CD14-positive monocyte (primary cell): ENCODE measurements at regions not wholly inside any gene's neighbourhood (a gene's known extent, or its start where the extent isn't known, plus 50 kb on each side); places are given as distances from the start of the nearest gene placed in this dataset.
A peak's percentile ranks its signal among the peaks of the same experiment; 100 is the strongest.

Experiments used
- DNase-seq, 3 donors: peaks; one replicate each; pipeline ENCODE4 v3.0.0-alpha.2; 2011 to 2022
- H2AFZ ChIP-seq: 2 replicates; pipeline ENCODE4 v1.6.0; 2012; ENCODE audit warnings: mild to moderate bottlenecking, low read depth, low read length, inconsistent platforms; ENCODE audit not compliant: insufficient read depth, poor library complexity, severe bottlenecking
- H3K27ac ChIP-seq, 2 donors: 1 replicate in 1 of 2; 2 replicates in 1 of 2; pipeline ENCODE4 v1.5.1; 2012 to 2013; ENCODE audit warnings: low read length in 2 of 2, control low read depth in 1 of 2, inconsistent platforms in 1 of 2, low read depth in 1 of 2, mild to moderate bottlenecking in 1 of 2
- H3K27me3 ChIP-seq, 2 donors: one replicate each; pipeline versions ENCODE4 v1.6.0 to v1.6.1; 2011 to 2013; ENCODE audit warnings: low read length in 2 of 2; ENCODE audit not compliant: control insufficient read depth in 2 of 2, insufficient read depth in 2 of 2
- H3K36me3 ChIP-seq, 2 donors: replicated peaks in 1 of 2; 1 replicate in 1 of 2; 2 replicates in 1 of 2; pipeline versions ENCODE4 v1.5.1 to v1.6.1; 2012 to 2013; ENCODE audit warnings: low read length in 2 of 2, control low read depth in 1 of 2, inconsistent platforms in 1 of 2, mild to moderate bottlenecking in 1 of 2; ENCODE audit not compliant: insufficient read depth in 2 of 2, control insufficient read depth in 1 of 2
- H3K4me1 ChIP-seq, 2 donors: 1 replicate in 1 of 2; 2 replicates in 1 of 2; pipeline versions ENCODE4 v1.5.1 to v1.6.1; 2012 to 2013; ENCODE audit warnings: low read length in 2 of 2, control low read depth in 1 of 2, inconsistent platforms in 1 of 2, mild to moderate bottlenecking in 1 of 2, moderate library complexity in 1 of 2; ENCODE audit not compliant: insufficient read depth in 2 of 2, control insufficient read depth in 1 of 2
- H3K4me2 ChIP-seq: replicated peaks from 2 replicates; pipeline ENCODE3; 2012; ENCODE audit warnings: low read length, moderate library complexity, mild to moderate bottlenecking; ENCODE audit not compliant: poor library complexity, severe bottlenecking; ENCODE audit errors: extremely low read depth
- H3K4me3 ChIP-seq, 3 experiments: fragments of 200-600 bp in 1 of 3; sonication (generic) in 1 of 3; replicated peaks in 1 of 3; 1 replicate in 2 of 3; 2 replicates in 1 of 3; pipeline ENCODE4 v1.5.1; 2011 to 2013; ENCODE audit warnings: low read length in 3 of 3, mild to moderate bottlenecking in 3 of 3, control low read depth in 2 of 3, low read depth in 2 of 3, inconsistent platforms in 1 of 3, moderate library complexity in 1 of 3
- H3K79me2 ChIP-seq: 2 replicates; pipeline ENCODE4 v1.6.0; 2012; ENCODE audit warnings: mild to moderate bottlenecking, control low read depth, inconsistent platforms, low read length, moderate library complexity; ENCODE audit not compliant: insufficient read depth
- H3K9ac ChIP-seq: 2 replicates; pipeline ENCODE4 v1.6.0; 2017; ENCODE audit warnings: low read length, mild to moderate bottlenecking; ENCODE audit not compliant: insufficient read depth, poor library complexity, severe bottlenecking
- H3K9me3 ChIP-seq, 2 donors: replicated peaks in 1 of 2; 1 replicate in 1 of 2; 2 replicates in 1 of 2; pipeline versions ENCODE4 v1.5.1 to v1.6.1; 2012 to 2013; ENCODE audit warnings: low read length in 2 of 2, control low read depth in 1 of 2; ENCODE audit not compliant: control insufficient read depth in 1 of 2, insufficient read depth in 1 of 2
- H4K20me1 ChIP-seq: 2 replicates; pipeline ENCODE4 v1.6.0; 2012; ENCODE audit warnings: mild to moderate bottlenecking, low read length, control low read depth, moderate library complexity; ENCODE audit not compliant: insufficient read depth
- H3K27ac Mint-ChIP-seq, 7 donors: one replicate each; pipeline ENCODE4 v1.8.0; 2020; ENCODE audit warnings: mild to moderate bottlenecking in 7 of 7, mixed read lengths in 7 of 7, moderate library complexity in 6 of 7, inconsistent platforms in 2 of 7
- H3K27me3 Mint-ChIP-seq, 3 donors: one replicate each; pipeline ENCODE4 v1.8.0; 2021 to 2022; ENCODE audit warnings: low read depth in 3 of 3, mild to moderate bottlenecking in 3 of 3, mixed read lengths in 3 of 3, moderate library complexity in 3 of 3, inconsistent platforms in 1 of 3
- H3K36me3 Mint-ChIP-seq, 2 donors: one replicate each; pipeline ENCODE4 v1.8.0; 2020; ENCODE audit warnings: mixed read lengths in 2 of 2, inconsistent platforms in 1 of 2, mild to moderate bottlenecking in 1 of 2
- H3K4me1 Mint-ChIP-seq: one replicate; pipeline ENCODE4 v1.8.0; 2020; ENCODE audit warnings: mild to moderate bottlenecking, mixed read lengths
- H3K4me3 Mint-ChIP-seq, 2 donors: one replicate each; pipeline ENCODE4 v1.8.0; 2020; ENCODE audit warnings: mild to moderate bottlenecking in 2 of 2, mixed read lengths in 2 of 2, moderate library complexity in 1 of 2
- H3K9me3 Mint-ChIP-seq, 7 donors: one replicate each; pipeline ENCODE4 v1.8.0; 2020 to 2022; ENCODE audit warnings: mixed read lengths in 7 of 7, mild to moderate bottlenecking in 6 of 7, moderate library complexity in 6 of 7, inconsistent platforms in 2 of 7
- CTCF ChIP-seq: fragments of 200-600 bp; IDR thresholded peaks from one replicate; pipeline ENCODE4 v1.8.0; 2022; ENCODE audit warnings: antibody characterized with exemption, mild to moderate bottlenecking
- WGBS: methylation state at CpG from one replicate; pipeline ENCODE4 v1.1.5; 2013; ENCODE audit warnings: missing lambda C conversion rate; ENCODE audit not compliant: insufficient coverage; 5-methylcytosine and 5-hydroxymethylcytosine counted together
- intact Hi-C, 2 donors: fragments of 100-400 bp; cut with micrococcal nuclease; formaldehyde crosslinking; loops; one replicate each; pipeline versions ENCODE4 v1.15.0 to v1.15.1; 2023

- 0% methylated on average over 2 of the region's 4 CpGs for WGBS
These were observed 67.7 kb upstream of the STARD13 start for GRCh38 chr13:33353210-33353609.

GRCh38 chr13:33353646-33354045 lies 68.1 kb upstream of the STARD13 start:
- Mint-ChIP-seq H3K9me3 (peaks cover 0 to 2% (median 0%) of the 10 kb centered on the region in 7 donors), H3K36me3 (peaks cover 0 to 2% of the 10 kb centered on the region in 2 donors), H3K4me3 (no peak overlapping the region), H3K27me3 (peaks cover 0 to 3% (median 3%) of the 10 kb centered on the region in 3 donors), H3K4me1 (peaks cover 64% of the 10 kb centered on the region), H3K27ac (peak overlapping the region; percentile 92 to 98 (median 97))
- Histone ChIP-seq H3K27me3 (no peaks in the 10 kb centered on the region), H4K20me1 (no peaks in the 10 kb centered on the region), H3K4me1 (peaks cover 59 to 69% of the 10 kb centered on the region in 2 donors), H3K9ac (peak overlapping the region; percentile 24), H3K79me2 (no peaks in the 10 kb centered on the region), H3K4me3 (peak overlapping the region in 1 of 3 experiments; percentile 54), H3K27ac (peak overlapping the region; percentile 84 to 88), H3K9me3 (no peaks in the 10 kb centered on the region), H3K36me3 (no peaks in the 10 kb centered on the region), H2AFZ (no peak overlapping the region), H3K4me2 (no peak overlapping the region)
- WGBS: no CpG with 5 or more reads among the region's 4 CpGs
- no peak for DNase-seq
- intact Hi-C loops: loop anchor here (5.0 kb wide), 1 partner anchor 189 kb away; no protein-coding TSS in a partner anchor
- TF ChIP-seq CTCF: no peak

More at GRCh38 chr13:33353210-33353609, 67.7 kb upstream of the STARD13 start:
- no peaks in the 10 kb centered on the region for H3K9me3 ChIP-seq
- peak overlapping the region; percentile 29 for H3K9ac ChIP-seq
- DNase-seq: peak; percentile 92 to 93 (median 93)
- H3K27me3 Mint-ChIP-seq: peaks cover 0 to 3% (median 3%) of the 10 kb centered on the region in 3 donors
- intact Hi-C loops: loop anchor here (5.0 kb wide), 1 partner anchor 189 kb away; no protein-coding TSS in a partner anchor
- peak overlapping the region; percentile 46 for H3K4me2 ChIP-seq
- no peaks in the 10 kb centered on the region for H3K36me3 ChIP-seq
- peak overlapping the region; percentile 92 to 98 (median 97) for H3K27ac Mint-ChIP-seq
- H3K27ac ChIP-seq: peak overlapping the region; percentile 84 to 88
- H3K27me3 ChIP-seq: no peaks in the 10 kb centered on the region
- H3K79me2 ChIP-seq: no peaks in the 10 kb centered on the region
- peaks cover 0 to 2% (median 0%) of the 10 kb centered on the region in 7 donors for H3K9me3 Mint-ChIP-seq
- peak overlapping the region in 1 of 3 experiments; percentile 54 for H3K4me3 ChIP-seq
- H3K4me1 Mint-ChIP-seq: peaks cover 67% of the 10 kb centered on the region
- no peaks in the 10 kb centered on the region for H4K20me1 ChIP-seq
- no peak for TF ChIP-seq CTCF
- peaks cover 0 to 2% of the 10 kb centered on the region in 2 donors for H3K36me3 Mint-ChIP-seq
- peak overlapping the region; percentile 42 to 83 for H3K4me3 Mint-ChIP-seq
- H2AFZ ChIP-seq: peak overlapping the region; percentile 26
- peaks cover 59 to 69% of the 10 kb centered on the region in 2 donors for H3K4me1 ChIP-seq
